Skeletal muscle satellite cell (primary cell): ENCODE measurements at regions not wholly inside any gene's neighbourhood (a gene's known extent, or its start where the extent isn't known, plus 50 kb on each side); places are given as distances from the start of the nearest gene placed in this dataset.
"Not testable (repeated sequence)": the region's sequence is repeated elsewhere in the genome, so short reads cannot be mapped to it uniquely, and the experiment has no call there.

Source experiments
- H3K27me3 ChIP-seq: 2 replicates; pipeline ENCODE4 v1.7.0; 2013; ENCODE audit warnings: low read length; ENCODE audit not compliant: control insufficient read depth, insufficient read depth
- H3K36me3 ChIP-seq: 2 replicates; pipeline ENCODE4 v1.7.0; 2013; ENCODE audit warnings: mild to moderate bottlenecking, control low read depth, low read length; ENCODE audit not compliant: insufficient read depth
- H3K4me1 ChIP-seq: 2 replicates; pipeline ENCODE4 v1.7.0; 2013; ENCODE audit warnings: low read length; ENCODE audit not compliant: control insufficient read depth, insufficient read depth
- H3K4me2 ChIP-seq: 2 replicates; pipeline ENCODE4 v1.7.0; 2013; ENCODE audit warnings: mild to moderate bottlenecking, low read length
- H3K4me3 ChIP-seq: 2 replicates; pipeline ENCODE4 v1.7.0; 2013; ENCODE audit warnings: low read length
- H3K9ac ChIP-seq: 2 replicates; pipeline ENCODE4 v1.7.0; 2013; ENCODE audit warnings: mild to moderate bottlenecking, low read depth, low read length, moderate library complexity
- H3K9me3 ChIP-seq: replicated peaks from 2 replicates; pipeline ENCODE4 v1.7.0; 2013; ENCODE audit warnings: mild to moderate bottlenecking, control low read depth, low read length

DNA sequence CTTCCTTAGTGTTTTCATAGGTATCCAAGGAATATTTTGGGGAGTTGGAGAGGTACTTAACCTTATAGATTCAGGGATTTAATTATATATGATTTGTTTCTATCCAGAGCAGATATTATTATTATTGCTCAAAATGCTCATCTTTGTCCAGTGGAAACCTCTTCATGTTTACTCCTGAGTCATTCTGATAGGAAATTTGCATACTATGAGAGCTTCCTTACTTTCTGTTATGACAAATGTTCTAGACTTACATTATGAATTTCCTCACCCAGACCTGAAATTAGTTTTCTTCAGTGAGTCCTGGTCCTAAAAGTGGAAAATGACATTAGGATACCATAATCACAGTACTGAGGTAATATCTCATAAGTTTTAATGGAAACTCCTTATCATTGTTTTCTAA, 57.5 kb upstream of the PLPPR5 start:
- H3K4me3 ChIP-seq = no peak overlapping the region
- no peaks in the 10 kb centered on the region for H3K4me1 ChIP-seq
- H3K27me3 ChIP-seq = peaks cover 2% of the 10 kb centered on the region
- H3K4me2 ChIP-seq = no peak overlapping the region
- no peaks in the 10 kb centered on the region for H3K9me3 ChIP-seq
- no peaks in the 10 kb centered on the region for H3K36me3 ChIP-seq
- no peak overlapping the region for H3K9ac ChIP-seq

DNA sequence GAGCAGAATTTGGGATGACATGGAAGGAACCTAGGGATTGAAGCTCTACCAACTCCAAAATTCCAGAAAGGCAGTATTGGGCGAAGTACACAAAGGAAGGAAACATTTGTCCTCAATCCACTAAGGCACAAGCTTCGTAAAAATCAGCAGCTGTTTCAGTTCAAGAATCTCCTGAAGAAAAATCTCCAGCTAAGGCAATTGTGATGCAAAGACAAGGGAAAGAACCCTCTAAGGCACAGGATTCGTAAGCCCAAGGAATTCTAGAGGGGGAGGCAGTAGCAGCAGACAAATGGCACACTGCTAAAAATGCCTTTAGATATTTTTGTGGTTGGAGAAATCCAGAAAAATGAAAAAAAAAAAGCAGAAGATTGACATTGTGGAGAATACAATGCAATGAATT, 64.5 kb upstream of the PLPPR5 start:
- Histone ChIP-seq H3K9ac (no peak overlapping the region), H3K36me3 (no peaks in the 10 kb centered on the region), H3K4me3 (no peak overlapping the region), H3K9me3 (no peaks in the 10 kb centered on the region), H3K27me3 (peaks cover 9% of the 10 kb centered on the region), H3K4me2 (no peak overlapping the region), H3K4me1 (no peaks in the 10 kb centered on the region)

DNA sequence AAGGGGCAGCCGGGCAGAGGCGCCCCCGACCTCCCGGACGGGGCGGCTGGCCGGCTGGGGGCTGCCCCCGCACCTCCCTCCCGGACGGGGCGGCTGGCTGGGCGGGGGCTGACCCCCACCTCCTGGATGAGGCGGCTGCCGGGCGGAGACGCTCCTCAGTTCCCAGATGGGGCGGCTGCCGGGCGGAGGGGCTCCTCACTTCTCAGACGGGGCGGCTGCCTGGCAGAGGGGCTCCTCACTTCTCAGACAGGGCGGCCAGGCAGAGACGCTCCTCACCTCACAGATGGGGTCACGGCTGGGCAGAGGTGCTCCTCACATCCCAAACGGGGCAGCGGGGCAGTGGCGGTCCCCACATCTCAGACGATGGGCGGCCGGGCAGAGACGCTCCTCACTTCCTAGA, 73.9 kb upstream of the PLPPR5 start:
- H3K4me1 ChIP-seq, H3K36me3 ChIP-seq, H3K9me3 ChIP-seq, H3K27me3 ChIP-seq, H3K9ac ChIP-seq, H3K4me2 ChIP-seq, H3K4me3 ChIP-seq: not testable (repeated sequence)

DNA sequence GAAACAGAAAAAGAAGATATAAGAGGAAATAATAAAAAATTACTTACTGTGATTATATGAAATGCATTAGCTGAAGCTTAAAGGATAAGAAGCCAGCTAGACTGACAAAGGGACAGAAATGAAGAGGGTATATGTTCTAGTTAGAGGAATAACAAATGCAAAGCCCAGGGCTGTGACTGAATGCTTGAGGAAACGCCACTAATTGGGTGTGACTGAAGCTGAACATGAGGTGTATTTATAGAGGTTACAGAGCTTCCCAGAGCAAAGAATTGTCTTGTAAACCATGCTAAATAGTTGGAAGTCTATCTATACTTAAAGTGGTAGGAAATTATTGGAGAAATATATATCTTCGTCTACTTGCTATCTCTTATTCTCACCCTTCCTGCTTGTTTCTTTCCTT, 77.7 kb upstream of the PLPPR5 start:
- no peak overlapping the region for H3K4me3 ChIP-seq
- no peak overlapping the region for H3K4me2 ChIP-seq
- H3K9ac ChIP-seq = no peak overlapping the region
- H3K27me3 ChIP-seq = no peaks in the 10 kb centered on the region
- no peaks in the 10 kb centered on the region for H3K9me3 ChIP-seq
- H3K4me1 ChIP-seq = no peaks in the 10 kb centered on the region
- H3K36me3 ChIP-seq = no peaks in the 10 kb centered on the region

DNA sequence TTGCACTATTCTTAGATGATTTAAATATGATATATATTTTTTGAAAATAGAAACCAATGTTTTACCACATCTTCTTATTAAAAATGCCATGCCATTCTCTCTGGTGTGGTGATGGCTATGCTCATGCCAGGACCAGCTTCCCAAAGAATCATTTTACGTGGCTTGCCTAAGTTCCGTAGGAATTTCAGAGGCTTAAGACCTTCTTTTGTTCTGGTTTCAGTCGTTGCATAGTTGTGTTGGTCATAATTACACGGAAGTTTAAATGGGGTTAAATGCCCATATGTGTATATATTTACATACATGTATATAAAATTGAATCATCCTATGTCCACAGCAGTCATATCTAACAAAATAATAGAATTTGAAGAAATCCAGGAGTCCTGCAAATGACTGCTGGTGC, 78.7 kb upstream of the PLPPR5 start:
- no peak overlapping the region for H3K9ac ChIP-seq
- no peak overlapping the region for H3K4me3 ChIP-seq
- H3K4me2 ChIP-seq = no peak overlapping the region
- no peaks in the 10 kb centered on the region for H3K4me1 ChIP-seq
- no peaks in the 10 kb centered on the region for H3K9me3 ChIP-seq
- no peaks in the 10 kb centered on the region for H3K36me3 ChIP-seq
- H3K27me3 ChIP-seq = no peaks in the 10 kb centered on the region

DNA sequence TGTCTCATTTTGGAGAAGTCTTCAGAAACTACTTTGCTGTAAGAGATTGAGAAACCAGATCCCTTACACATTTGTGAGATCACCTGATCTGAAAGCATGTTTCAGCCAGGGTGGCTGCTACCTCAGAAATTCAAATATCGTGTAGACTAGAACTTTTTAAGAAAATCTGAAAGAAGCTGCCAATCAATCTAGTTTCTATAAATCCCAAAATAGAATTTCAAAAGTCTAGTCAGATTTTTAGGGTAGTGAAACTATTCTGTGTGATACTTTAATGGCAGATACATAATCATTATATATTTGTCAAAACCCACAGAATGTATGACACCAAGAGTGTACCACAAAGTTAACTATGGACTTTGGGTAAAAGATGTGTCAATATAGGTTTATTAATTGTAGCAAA, 79.9 kb upstream of the PLPPR5 start:
- no peak overlapping the region for H3K9ac ChIP-seq
- no peak overlapping the region for H3K4me3 ChIP-seq
- H3K4me1 ChIP-seq = no peaks in the 10 kb centered on the region
- no peaks in the 10 kb centered on the region for H3K9me3 ChIP-seq
- no peak overlapping the region for H3K4me2 ChIP-seq
- no peaks in the 10 kb centered on the region for H3K36me3 ChIP-seq
- no peaks in the 10 kb centered on the region for H3K27me3 ChIP-seq

DNA sequence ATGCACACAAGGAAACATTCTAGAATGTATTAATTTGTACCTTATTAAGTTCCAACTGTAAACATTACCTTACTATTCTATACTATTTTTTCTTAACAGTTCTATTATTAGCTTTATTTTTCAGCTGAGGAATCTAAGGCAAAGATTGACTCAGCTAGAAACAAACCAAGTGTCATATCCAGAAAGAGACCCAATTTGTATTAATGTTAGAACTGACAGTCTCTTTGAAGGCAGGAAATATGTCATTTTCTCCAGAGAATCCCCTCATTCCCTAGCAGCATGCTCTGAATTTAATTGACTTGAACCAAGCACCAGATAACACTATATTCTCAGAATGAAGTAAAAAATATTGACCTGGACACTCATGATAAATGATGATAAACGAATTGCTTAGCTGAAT, 81.4 kb upstream of the PLPPR5 start:
- no peaks in the 10 kb centered on the region for H3K36me3 ChIP-seq
- H3K4me2 ChIP-seq = no peak overlapping the region
- H3K4me3 ChIP-seq = no peak overlapping the region
- no peaks in the 10 kb centered on the region for H3K9me3 ChIP-seq
- no peak overlapping the region for H3K9ac ChIP-seq
- no peaks in the 10 kb centered on the region for H3K27me3 ChIP-seq
- no peaks in the 10 kb centered on the region for H3K4me1 ChIP-seq

DNA sequence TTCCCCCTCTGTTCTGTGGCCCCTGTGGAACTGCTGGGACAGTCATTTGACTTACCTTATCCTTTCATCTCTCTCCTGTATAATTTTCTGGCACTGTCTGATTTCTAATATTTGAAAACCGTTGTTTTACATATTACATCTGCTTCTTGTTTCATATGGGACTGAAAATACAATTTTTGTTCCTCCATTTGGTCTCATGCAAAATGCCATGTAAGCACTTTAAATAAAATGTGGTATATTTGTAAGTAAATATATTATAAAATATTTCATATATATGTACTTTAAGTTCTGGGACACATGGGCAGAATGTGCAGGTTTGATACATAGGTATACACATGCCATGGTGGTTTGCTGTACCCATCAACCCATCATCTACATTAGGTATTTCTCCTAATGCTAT, 93.9 kb upstream of the PLPPR5 start:
- H3K9ac ChIP-seq = no peak overlapping the region
- H3K36me3 ChIP-seq = no peaks in the 10 kb centered on the region
- H3K4me2 ChIP-seq = no peak overlapping the region
- H3K9me3 ChIP-seq = no peaks in the 10 kb centered on the region
- no peaks in the 10 kb centered on the region for H3K27me3 ChIP-seq
- no peaks in the 10 kb centered on the region for H3K4me1 ChIP-seq
- H3K4me3 ChIP-seq = no peak overlapping the region

DNA sequence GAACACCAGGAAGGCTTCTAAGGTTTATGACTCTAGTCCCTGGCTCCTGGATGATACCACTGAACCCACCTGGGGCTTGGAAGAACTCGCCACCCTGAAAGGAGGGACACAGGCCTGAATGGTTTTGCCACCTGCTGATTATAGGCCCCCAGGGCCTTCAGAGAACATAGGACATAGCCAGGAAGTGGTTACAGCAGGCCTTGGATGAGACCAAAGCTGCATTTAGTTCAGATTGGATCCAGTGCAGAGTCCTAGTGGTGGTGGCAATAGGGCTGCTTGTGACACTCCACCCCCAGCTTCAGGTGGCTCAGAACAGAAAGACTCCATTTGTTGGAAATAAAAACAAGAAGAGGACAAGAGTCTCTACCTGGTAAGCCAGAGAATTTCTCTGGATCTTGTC, 101.6 kb upstream of the PLPPR5 start:
- Histone ChIP-seq H3K4me1 (no peaks in the 10 kb centered on the region), H3K36me3 (no peaks in the 10 kb centered on the region)

DNA sequence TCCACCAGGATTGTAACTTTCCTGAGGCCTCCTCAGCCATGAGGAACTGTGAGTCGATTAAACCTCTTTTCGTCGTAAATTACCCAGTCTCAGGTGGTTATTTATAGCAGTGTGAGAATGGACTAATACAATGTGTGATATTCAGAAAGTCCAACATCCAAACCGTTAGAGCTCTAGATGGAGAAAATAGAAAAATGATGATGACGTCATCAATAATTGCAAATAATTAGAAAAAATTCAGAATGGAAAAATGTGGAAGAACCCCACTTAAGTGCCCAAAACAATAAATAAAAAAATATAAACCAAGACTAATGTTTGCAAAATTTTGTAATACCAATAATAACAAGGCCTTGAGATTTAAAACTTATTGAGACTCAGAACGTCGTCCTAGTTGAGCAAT, 103.0 kb upstream of the PLPPR5 start:
- H3K9me3 ChIP-seq = no peaks in the 10 kb centered on the region
- H3K27me3 ChIP-seq = no peaks in the 10 kb centered on the region
- no peak overlapping the region for H3K9ac ChIP-seq
- no peaks in the 10 kb centered on the region for H3K36me3 ChIP-seq
- no peak overlapping the region for H3K4me2 ChIP-seq
- H3K4me3 ChIP-seq = no peak overlapping the region
- H3K4me1 ChIP-seq = no peaks in the 10 kb centered on the region

More for the DNA sequence above, 101.6 kb upstream of the PLPPR5 start:
- Histone ChIP-seq H3K4me2 (no peak overlapping the region), H3K4me3 (no peak overlapping the region), H3K9me3 (no peaks in the 10 kb centered on the region), H3K27me3 (no peaks in the 10 kb centered on the region), H3K9ac (no peak overlapping the region)

DNA sequence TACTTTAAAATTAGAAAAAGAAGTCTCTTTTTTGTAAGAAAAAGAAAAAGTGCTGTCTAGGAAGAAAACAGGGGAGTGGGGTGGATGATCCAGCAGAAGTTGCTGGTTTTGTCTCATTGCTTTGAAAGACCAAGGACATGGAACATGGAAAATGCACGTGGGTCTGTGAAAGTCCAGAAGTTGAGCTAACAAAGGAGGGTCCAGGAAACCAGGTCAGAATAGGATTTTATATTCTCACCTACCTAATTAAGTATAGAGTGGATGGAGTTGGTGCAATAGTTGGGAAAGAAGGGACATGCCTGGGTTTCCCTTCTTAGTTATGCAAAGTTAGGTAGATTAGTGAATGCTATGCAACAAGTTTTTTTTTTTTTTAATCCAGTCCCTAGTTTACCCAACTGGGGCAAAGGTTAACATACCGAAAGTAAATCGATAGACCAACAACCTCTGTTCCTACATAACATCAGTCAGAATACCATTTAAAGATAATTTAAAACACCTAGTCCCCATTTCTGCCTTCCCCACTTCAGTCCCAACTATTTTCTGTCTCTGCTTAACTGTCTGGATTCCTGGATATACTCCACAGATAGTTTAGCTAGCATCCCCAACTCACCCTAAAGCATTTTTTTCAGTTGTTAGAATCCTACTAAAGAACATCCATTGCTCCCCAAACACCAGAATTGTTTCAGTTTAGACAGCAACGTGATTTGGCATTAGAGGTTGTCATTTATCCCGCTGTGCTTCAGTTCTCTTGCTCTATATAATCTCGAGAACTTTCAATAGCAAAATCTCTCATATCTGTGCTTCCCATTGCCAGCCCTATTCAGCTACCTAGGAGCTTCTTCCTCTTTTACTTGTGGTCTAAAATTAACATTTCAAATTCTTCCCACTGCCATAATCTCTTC, 105.7 kb upstream of the PLPPR5 start:
- H3K4me3 ChIP-seq = no peak overlapping the region
- no peak overlapping the region for H3K4me2 ChIP-seq
- H3K9ac ChIP-seq = no peak overlapping the region
- H3K36me3 ChIP-seq = no peaks in the 10 kb centered on the region
- H3K27me3 ChIP-seq = no peaks in the 10 kb centered on the region
- no peaks in the 10 kb centered on the region for H3K9me3 ChIP-seq
- H3K4me1 ChIP-seq = no peaks in the 10 kb centered on the region

DNA sequence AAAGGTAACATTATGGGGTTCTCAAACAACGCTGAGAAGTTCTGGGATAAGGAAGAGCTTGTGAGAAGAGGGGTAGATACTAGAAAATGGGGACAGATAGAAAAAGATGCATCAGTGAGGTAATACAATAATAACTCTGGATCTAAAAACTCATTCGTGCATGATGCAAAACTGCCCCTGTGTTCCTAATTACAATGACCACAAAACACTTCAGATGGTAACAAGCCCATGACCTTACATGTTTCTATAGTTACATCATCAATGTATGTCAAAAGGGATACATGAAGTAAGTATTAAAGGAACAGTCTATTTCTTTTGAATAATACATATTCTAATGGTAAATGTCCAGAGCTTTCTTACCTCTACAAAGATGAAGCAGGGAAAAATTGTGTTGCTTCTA, 110.6 kb upstream of the PLPPR5 start:
- H3K27me3 ChIP-seq = no peaks in the 10 kb centered on the region
- no peak overlapping the region for H3K4me2 ChIP-seq
- H3K9ac ChIP-seq = no peak overlapping the region
- no peaks in the 10 kb centered on the region for H3K4me1 ChIP-seq
- no peaks in the 10 kb centered on the region for H3K9me3 ChIP-seq
- H3K36me3 ChIP-seq = no peaks in the 10 kb centered on the region
- no peak overlapping the region for H3K4me3 ChIP-seq
